Activated T-helper 17 cell treated with anti-CD3 and anti-CD28 coated beads, Interleukin-2, amount 50 U/mL, for 72 hours (primary cell): ENCODE measurements at regions not wholly inside any gene's neighbourhood (a gene's known extent, or its start where the extent isn't known, plus 50 kb on each side); places are given as distances from the start of the nearest gene placed in this dataset.

Experiments used
- ATAC-seq: fragments of 150-1000 bp; cut with Tn5 transposase; replicated peaks from 2 replicates; pipeline ENCODE4 v1.10.0; 2021; ENCODE audit warnings: mild to moderate bottlenecking, moderate library complexity
- H3K27ac Mint-ChIP-seq: one replicate; pipeline ENCODE4 v1.8.0; 2022; ENCODE audit warnings: mixed read lengths
- H3K27me3 Mint-ChIP-seq: one replicate; pipeline ENCODE4 v1.8.0; 2022; ENCODE audit warnings: mixed read lengths
- H3K36me3 Mint-ChIP-seq: one replicate; pipeline ENCODE4 v1.8.0; 2022; ENCODE audit warnings: low read depth, mild to moderate bottlenecking, mixed read lengths
- H3K4me1 Mint-ChIP-seq: one replicate; pipeline ENCODE4 v1.8.0; 2022; ENCODE audit warnings: mixed read lengths
- H3K4me3 Mint-ChIP-seq: one replicate; pipeline ENCODE4 v1.8.0; 2022; ENCODE audit warnings: mild to moderate bottlenecking, mixed read lengths
- H3K9me3 Mint-ChIP-seq: one replicate; pipeline ENCODE4 v1.8.0; 2022; ENCODE audit warnings: mixed read lengths

- Mint-ChIP-seq H3K9me3 (no peaks in the 10 kb centered on the region), H3K36me3 (no peaks in the 10 kb centered on the region), H3K27ac (no peak overlapping the region), H3K27me3 (peaks cover 16% of the 10 kb centered on the region), H3K4me3 (no peak overlapping the region), H3K4me1 (peaks cover 3% of the 10 kb centered on the region)
- no peak for ATAC-seq
These were observed 104.3 kb upstream of the PITX1 start for GRCh38 chr5:135138116-135138850.

GRCh38 chr5:135137146-135137915 is 103.3 kb upstream of the PITX1 start:
- peaks cover 16% of the 10 kb centered on the region for H3K27me3 Mint-ChIP-seq
- H3K36me3 Mint-ChIP-seq: no peaks in the 10 kb centered on the region
- H3K27ac Mint-ChIP-seq: no peak overlapping the region

GRCh38 chr5:135136546-135136945 is 102.5 kb upstream of the PITX1 start:
- Mint-ChIP-seq H3K4me1 (peaks cover 3% of the 10 kb centered on the region), H3K27ac (no peak overlapping the region), H3K27me3 (peaks cover 16% of the 10 kb centered on the region), H3K9me3 (no peaks in the 10 kb centered on the region), H3K36me3 (no peaks in the 10 kb centered on the region), H3K4me3 (no peak overlapping the region)
- ATAC-seq: no peak

More at GRCh38 chr5:135137146-135137915, 103.3 kb upstream of the PITX1 start:
- H3K9me3 Mint-ChIP-seq: no peaks in the 10 kb centered on the region
- H3K4me1 Mint-ChIP-seq: peaks cover 3% of the 10 kb centered on the region
- H3K4me3 Mint-ChIP-seq: no peak overlapping the region
- ATAC-seq: no peak

- Mint-ChIP-seq H3K4me3 (no peak overlapping the region), H3K9me3 (no peaks in the 10 kb centered on the region), H3K36me3 (no peaks in the 10 kb centered on the region), H3K4me1 (peaks cover 3% of the 10 kb centered on the region), H3K27me3 (peaks cover 16% of the 10 kb centered on the region), H3K27ac (no peak overlapping the region)
- ATAC-seq: no peak
These were observed 101.7 kb upstream of the PITX1 start for GRCh38 chr5:135135530-135136226.

- no peak overlapping the region for H3K27ac Mint-ChIP-seq
- H3K27me3 Mint-ChIP-seq: peaks cover 15% of the 10 kb centered on the region
- ATAC-seq: no peak
- H3K9me3 Mint-ChIP-seq: no peaks in the 10 kb centered on the region
- no peak overlapping the region for H3K4me3 Mint-ChIP-seq
- no peaks in the 10 kb centered on the region for H3K36me3 Mint-ChIP-seq
- peaks cover 3% of the 10 kb centered on the region for H3K4me1 Mint-ChIP-seq
These were observed 100.8 kb upstream of the PITX1 start for GRCh38 chr5:135134691-135135381.

DNA sequence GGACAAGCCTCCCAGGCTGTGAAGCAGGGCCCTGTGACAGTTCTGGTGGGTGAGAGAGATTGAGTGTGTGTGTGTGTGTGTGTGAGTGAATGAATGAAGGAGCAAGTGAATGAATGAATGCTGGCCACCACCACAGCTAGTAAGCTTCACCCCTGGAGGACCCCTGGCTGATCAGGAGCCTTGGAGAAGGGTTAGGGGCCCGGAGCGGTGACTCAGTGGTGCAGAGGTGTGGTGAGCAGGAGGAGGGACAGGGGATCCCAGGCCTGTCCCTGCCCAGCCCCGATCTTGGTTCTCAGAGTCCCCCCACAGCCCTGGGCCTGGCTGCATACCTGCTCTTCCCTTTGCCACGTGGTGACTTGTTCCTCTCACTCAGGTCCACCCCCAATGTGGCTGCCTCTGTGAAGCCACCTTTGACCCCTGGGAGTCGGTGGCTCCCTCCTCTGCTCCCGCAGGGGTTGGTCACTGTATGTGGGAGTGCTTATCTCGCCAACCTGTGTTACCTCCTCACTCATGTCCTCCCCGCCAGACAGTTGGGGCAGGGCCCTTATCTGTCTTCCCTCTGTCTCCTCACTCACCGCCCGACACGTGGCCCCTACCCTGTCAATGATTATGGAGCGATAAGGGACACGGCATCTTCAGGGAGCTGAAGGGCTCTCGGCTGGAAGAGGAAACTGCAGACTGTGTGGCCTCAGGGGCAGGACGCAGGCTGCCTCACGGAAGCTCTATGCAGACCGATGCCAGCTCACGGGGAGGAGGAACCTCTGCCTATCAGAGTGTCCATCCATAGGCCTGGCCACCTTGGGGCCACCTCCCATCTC is 99.9 kb upstream of the PITX1 start:
- ATAC-seq: no peak
- H3K4me3 Mint-ChIP-seq: no peak overlapping the region
- H3K27me3 Mint-ChIP-seq: peaks cover 12% of the 10 kb centered on the region
- H3K9me3 Mint-ChIP-seq: no peaks in the 10 kb centered on the region
- no peak overlapping the region for H3K27ac Mint-ChIP-seq
- H3K36me3 Mint-ChIP-seq: no peaks in the 10 kb centered on the region
- peaks cover 10% of the 10 kb centered on the region for H3K4me1 Mint-ChIP-seq

DNA sequence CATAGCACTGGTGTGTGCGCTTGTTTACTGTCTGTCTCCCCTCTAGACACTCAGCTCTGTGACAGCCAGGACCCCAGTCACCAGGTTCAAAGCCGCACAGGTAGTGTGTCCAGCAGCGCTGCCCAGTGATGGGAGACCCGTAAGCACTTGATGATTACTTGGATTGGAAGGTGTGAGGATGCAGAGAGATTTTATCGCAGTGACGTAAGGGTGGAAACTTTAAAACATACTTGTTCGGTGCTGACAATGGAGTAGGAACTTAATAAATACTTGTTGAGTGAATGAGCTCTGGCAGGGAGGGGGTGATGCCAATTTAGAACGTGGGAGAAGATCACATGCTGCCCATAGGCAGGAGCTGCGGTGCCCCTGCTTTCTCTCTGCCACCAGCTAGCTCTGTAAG is 99.2 kb upstream of the PITX1 start:
- Mint-ChIP-seq H3K27ac (no peak overlapping the region), H3K36me3 (no peaks in the 10 kb centered on the region), H3K4me1 (peaks cover 10% of the 10 kb centered on the region), H3K9me3 (no peaks in the 10 kb centered on the region), H3K27me3 (peaks cover 12% of the 10 kb centered on the region), H3K4me3 (no peak overlapping the region)
- no peak for ATAC-seq

GRCh38 chr5:135131801-135132680 is 98.0 kb upstream of the PITX1 start:
- peaks cover 8% of the 10 kb centered on the region for H3K27me3 Mint-ChIP-seq
- peaks cover 10% of the 10 kb centered on the region for H3K4me1 Mint-ChIP-seq
- no peak for ATAC-seq
- no peaks in the 10 kb centered on the region for H3K9me3 Mint-ChIP-seq
- no peak overlapping the region for H3K4me3 Mint-ChIP-seq
- no peak overlapping the region for H3K27ac Mint-ChIP-seq
- H3K36me3 Mint-ChIP-seq: no peaks in the 10 kb centered on the region

DNA sequence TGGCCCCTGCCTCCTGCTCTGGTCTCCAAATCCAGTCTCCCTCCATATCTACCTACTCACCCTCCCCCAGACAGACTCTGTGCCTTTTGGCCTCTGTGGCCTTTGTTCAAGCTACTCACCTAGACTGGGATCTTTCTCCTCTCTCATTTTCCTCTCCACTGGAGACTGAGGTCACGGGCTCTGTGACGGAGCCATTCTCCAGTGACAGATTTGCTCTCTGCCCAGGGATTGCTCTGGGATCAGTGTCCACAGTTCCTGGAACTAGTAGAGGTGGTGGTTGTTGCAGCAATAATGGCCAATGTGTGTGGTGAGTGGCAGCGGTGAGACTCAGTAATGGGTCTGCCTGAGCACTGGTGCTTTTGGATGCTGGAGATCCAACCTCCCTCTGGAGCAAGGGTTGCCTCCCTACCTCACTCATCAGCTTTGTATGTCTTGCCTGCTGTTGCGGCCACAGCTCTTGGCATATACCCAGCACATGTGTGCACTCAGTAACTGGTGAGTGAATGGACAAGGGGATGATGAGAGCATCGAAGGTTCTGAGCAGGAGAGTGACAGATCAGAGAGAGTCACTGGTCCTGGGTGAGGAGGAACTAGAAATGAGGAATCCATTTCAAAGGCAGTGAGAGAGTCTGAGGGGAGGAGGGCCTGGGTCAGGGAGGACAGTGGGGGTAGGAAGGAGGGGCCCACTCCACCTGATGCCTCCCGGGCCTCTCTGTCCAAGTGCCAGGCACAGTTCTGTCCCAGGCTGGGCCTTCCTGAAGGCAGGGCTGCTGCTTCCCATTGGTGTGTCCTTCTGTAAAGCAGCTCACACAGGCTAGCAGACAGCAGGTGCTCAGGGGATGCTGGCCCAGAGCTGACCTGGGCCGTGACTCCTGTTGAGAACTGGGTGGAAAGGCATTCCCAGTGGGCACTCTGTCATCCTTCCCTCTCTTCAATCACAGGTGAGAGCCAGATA is 96.5 kb upstream of the PITX1 start:
- Mint-ChIP-seq H3K36me3 (no peaks in the 10 kb centered on the region), H3K4me1 (peaks cover 7% of the 10 kb centered on the region), H3K4me3 (no peak overlapping the region), H3K27ac (no peak overlapping the region), H3K27me3 (peaks cover 5% of the 10 kb centered on the region), H3K9me3 (no peaks in the 10 kb centered on the region)
- ATAC-seq: no peak

DNA sequence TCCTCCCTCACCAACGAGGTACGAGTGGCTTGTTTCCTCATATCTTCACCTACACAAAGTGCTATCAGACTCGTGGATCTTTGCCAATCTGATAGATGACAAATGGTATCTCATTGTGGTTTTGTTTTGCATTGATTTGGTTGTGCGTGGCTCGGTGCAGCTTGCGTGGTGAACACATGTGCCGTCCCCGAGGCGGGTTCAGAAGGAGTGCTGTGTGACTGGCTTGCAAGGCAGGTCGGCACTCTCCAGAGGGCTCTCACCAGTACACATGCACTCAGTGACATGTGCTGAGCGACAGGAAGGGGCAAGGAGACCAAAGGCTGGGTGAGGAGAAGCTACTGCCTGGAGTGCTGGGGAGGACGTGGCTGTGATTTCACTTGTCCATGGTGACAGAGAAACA is 95.3 kb upstream of the PITX1 start:
- H3K27me3 Mint-ChIP-seq: peaks cover 3% of the 10 kb centered on the region
- H3K4me1 Mint-ChIP-seq: peaks cover 6% of the 10 kb centered on the region
- H3K27ac Mint-ChIP-seq: no peak overlapping the region
- no peak overlapping the region for H3K4me3 Mint-ChIP-seq
- H3K9me3 Mint-ChIP-seq: no peaks in the 10 kb centered on the region
- no peaks in the 10 kb centered on the region for H3K36me3 Mint-ChIP-seq
- ATAC-seq: peak; percentile 38

DNA sequence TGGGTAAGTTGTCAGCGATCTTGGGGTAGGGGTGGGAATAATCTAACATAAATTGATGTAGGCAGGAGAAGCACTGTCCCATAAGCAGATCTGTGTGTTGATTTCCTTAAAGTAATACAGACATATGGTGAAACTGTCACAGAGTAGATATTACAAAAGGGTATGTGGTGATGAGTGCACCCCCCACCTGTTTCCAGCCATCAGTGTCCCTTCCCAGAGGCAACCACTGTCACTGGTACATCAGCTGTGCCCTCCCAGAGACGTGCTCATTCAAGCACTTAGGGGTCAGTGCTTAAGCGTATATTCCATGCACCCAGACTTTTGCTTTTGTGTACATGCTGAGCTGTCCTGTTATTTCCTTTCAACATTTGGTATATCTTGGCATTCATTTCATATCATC is 94.3 kb upstream of the PITX1 start:
- peaks cover 6% of the 10 kb centered on the region for H3K4me1 Mint-ChIP-seq
- H3K9me3 Mint-ChIP-seq: no peaks in the 10 kb centered on the region
- H3K36me3 Mint-ChIP-seq: no peaks in the 10 kb centered on the region
- H3K27ac Mint-ChIP-seq: no peak overlapping the region
- H3K4me3 Mint-ChIP-seq: no peak overlapping the region
- ATAC-seq: no peak
- peaks cover 3% of the 10 kb centered on the region for H3K27me3 Mint-ChIP-seq
